ENCODE measurements at regions not wholly inside any gene's neighbourhood (a gene's known extent, or its start where the extent isn't known, plus 50 kb on each side); places are given as distances from the start of the nearest gene placed in this dataset.

GRCh38 chr15:95839367-95839782 is 491.1 kb upstream of the NR2F2 start:
- TF ChIP-seq CTCF (conservative IDR thresholded peaks at IDR 0.05; ENCODE audit: low read depth in 2 of 2): no peak
- no peak for TF ChIP-seq CREB1 (CRISPR knock-in tag; IDR thresholded peaks at IDR 0.05; ENCODE audit: low read depth)
- TF ChIP-seq ZNF331 (CRISPR knock-in tag; IDR thresholded peaks at IDR 0.05; ENCODE audit: low read depth): no peak
- no peak for TF ChIP-seq EZH2phosphoT487 (IDR thresholded peaks at IDR 0.05; ENCODE audit: unreplicated experiment)
- no peak for TF ChIP-seq EZH2 (IDR thresholded peaks at IDR 0.05; ENCODE audit: low read depth, unreplicated experiment)
- TF ChIP-seq POLR2AphosphoS5 (IDR thresholded peaks at IDR 0.05; ENCODE audit: low read depth): no peak
- TF ChIP-seq REST (IDR thresholded peaks at IDR 0.05; ENCODE audit: unreplicated experiment): no peak
- TF ChIP-seq JUNB (IDR thresholded peaks at IDR 0.05; ENCODE audit: unreplicated experiment): no peak
- no peak for TF ChIP-seq ETS1 (IDR thresholded peaks at IDR 0.05)
- TF ChIP-seq NANOG (IDR thresholded peaks at IDR 0.05; ENCODE audit: borderline replicate concordance): no peak
- TF ChIP-seq STAT1 (IDR thresholded peaks at IDR 0.05; ENCODE audit: unreplicated experiment): no peak
